ENCODE measurements at regions not wholly inside any gene's neighbourhood (a gene's known extent, or its start where the extent isn't known, plus 50 kb on each side); places are given as distances from the start of the nearest gene placed in this dataset.

DNA sequence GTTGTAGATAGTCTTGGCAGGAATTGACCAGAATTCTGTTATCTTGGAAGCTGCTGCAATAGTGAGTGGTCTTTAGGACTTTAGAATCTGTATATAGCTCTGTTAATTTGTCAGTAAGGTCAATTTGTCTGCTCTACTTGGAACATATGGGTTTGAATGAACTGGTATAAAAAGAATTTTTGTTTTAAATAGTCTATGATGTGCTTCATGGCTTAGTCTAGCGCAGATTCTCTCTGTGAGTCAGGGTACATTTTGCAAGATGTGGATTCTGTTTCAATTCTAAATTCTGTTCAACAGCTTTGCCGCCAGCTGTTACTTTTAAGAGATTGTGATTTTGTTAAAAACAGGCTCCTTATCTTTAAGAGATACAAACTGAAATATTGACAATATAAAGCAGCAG, 135.9 kb upstream of the AGBL1 start:
- no peak for DNase-seq

DNA sequence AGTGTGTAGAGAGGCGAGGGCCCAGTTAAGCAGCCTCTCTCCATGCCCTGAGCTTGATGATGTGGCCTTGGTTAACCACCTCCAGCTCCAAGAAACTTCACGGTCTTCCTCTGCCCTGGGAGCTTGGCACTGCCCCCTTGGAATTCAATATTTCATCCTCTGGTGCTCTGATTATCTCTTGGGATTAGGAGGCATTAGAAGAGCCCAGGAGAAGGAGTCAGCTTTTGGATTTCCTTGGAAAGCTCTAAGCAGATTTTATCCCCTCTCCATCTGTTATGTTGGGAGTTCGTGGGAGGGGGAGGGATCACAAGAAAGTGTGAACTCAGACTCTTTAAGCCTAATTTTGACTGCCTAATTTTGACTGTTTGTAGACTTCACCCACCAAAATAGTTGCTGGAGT, 132.7 kb upstream of the AGBL1 start:
- no peak for DNase-seq

DNA sequence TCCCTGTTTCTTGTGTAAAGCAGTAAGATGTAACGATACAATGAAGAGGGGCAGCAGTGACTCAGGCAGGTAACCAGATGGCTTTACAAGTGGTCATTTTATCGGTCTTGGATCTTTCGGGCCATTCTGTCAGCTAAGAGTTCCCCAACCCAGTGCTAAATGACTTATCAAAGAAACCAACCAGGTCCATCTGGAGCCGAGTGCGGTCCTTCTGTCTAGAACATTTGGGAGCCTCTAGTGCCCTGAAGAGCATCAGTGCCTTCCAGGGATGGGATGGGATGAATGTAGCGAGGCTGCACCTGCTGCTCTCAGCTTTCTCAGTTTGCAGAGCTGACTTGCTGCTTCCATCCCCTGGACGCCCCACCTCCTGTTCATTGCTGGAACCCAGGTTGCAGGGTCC, 131.7 kb upstream of the AGBL1 start:
- DNase-seq, result no peak

DNA sequence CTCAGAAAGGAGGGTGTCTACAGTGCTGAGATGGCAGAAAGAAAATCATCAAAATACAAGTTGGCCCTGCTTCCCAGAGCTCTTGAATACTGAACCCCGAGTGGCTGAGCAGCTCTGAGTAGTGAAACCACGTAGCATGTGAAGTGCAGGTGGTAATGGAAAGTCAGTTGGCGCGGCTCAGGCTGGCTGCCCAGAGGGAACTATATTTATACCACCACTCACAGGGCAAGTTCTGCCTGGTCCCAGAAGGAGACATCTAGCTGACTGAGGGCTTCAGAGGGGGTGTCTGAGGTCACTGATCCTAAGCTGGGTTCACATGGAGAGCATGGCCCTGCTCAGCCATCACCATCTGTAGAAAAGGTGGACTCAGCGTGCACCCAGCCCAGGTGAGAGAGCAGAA, 129.6 kb upstream of the AGBL1 start:
- no peak for DNase-seq

DNA sequence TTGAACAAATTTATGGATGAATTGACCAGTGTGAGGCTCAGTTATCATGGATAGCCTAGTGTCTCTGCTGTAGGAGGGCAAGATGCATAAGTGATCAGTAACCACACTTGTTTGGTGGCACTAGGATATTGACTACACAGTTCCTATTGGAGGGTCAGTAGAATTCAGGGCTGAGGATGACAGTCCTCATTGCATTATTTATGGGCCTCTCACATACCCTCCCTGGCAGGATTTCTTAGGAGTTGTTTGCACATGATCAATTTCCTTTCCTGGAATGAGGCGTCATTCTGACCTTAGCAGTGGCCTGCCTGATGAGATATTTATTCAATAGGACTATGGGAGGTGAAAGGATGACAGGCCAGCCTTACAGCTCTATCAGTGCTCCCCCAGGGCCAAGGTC, 125.1 kb upstream of the AGBL1 start:
- DNase-seq, result no peak

DNA sequence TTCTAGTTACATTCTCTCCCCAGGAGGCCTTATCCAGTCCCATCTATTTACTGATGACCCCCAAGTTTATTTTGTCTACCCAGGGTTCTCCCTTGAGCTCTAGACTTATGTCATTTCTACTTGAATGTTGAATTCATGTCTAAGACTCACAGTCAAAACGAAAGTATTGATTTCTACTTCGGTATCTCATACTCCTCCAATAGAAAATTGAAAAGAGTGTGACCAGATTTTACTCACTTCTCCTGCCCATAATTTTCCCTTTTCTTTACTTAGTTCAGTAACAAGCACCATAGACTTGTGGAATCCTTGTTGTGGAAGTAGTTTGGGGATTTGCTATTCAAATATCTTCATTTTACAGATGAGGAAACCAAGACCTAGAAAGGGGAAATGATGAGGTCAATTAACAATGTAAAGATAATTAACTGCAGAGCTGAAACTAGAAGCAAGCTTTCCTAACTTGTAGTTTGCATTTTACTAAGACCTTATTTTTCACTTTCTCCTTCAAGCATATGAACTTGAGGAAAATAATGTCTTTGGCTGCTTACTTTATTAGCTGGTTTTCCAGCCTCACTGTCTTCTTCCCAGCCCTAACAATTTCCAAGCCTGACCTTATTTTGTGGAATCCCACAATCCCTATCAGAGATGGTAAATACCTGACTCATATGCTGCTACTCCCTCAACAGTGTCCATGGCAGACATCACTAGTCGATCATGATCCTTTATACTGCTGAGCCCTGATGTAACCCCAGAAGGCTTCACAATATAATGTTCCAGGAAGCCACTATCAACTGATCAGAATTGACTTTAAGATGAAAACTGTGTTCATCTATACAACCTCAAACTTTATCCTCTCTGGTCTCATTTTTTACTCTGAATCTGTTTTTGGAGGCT, 123.9 kb upstream of the AGBL1 start:
- DNase-seq, result no peak

DNA sequence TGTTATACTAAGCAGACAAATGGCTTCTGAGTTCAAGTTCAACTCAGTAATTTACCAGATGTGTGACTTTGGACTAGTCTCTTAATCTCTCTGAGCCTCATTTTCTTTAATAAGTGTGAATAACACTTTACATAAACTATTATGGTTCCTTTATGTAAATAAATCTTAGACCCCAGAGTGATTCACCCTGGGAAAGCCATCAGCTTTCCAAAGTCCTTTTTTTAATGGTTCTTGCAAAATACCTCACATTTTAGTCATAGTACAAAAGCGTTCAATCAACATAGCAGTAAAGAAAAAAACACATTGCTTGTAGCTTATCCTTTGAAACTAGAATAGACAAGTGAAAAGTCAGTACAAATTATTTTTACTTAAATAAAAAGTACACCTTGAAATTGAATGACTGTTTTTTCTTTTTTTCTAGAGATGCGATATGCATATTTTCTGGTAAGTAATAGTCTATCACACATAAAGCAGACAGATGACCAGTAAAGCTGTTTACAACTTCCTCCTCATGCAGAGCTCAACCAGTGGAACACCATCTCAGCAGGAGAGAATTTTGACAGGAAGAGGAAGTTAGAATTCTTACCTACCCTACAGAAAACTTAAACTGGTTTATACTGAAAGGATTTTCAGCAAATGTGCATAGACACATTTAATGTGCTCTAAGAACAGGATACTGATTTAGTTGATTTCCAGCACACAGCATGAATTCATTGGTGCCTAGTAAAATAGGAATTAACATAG, 123.0 kb upstream of the AGBL1 start:
- no peak for DNase-seq

DNA sequence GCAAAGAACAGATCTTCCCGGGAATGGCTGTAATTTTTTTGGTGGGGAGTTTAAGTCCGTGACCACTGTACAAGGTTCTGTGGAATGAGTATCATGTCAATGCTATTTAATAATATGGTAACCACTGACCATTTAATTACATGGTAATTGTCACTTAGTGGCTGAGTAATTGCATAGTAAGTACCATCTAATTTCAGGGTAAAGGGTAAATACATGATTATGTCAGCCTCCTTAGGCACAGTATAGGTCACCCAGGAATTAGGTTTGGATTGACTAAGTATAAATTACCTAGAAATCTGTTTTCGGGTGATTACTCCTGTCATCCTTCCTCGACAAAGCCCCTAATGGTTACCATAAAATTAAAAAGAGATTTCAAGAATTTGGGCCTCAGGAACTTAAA, 120.1 kb upstream of the AGBL1 start:
- DNase-seq, result no peak

DNA sequence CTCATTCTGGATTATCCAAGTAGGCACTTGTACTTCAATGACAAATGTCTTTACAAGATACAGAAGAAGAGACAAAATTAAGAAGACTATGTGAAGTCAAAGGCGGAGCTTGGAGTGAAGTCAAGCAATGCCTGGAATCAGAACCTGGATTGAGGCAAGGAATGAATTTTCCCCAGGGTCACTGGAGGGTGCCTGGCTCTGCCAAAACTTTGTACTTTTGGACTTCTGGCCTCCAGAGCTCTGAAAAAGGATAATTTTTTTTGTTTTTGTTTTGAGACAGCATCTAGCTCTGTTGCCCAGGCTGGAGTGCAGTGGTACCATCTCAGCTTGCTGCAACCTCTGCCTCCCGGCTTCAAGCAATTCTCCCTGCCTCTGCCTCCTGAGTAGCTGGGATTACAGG, 119.3 kb upstream of the AGBL1 start:
- DNase-seq, result no peak

DNA sequence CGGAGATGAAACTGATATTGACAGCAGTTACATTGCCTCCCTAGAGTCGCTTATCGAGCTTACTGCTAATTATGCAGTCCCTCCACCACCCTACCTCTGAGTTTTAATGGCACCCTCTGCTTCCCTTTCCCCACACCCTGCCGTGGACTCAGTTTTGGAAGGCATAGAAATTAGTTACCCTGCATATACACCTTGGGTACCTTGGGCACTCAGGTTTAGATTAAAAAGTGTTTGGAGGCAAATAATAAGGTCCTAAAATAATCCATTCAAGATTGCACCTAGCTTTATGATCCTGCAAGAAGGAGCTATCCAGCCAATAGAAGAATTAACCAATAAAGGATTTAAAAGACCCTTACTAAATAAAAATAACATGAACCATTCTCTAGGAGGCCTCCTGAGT, 117.8 kb upstream of the AGBL1 start:
- DNase-seq, result no peak

DNA sequence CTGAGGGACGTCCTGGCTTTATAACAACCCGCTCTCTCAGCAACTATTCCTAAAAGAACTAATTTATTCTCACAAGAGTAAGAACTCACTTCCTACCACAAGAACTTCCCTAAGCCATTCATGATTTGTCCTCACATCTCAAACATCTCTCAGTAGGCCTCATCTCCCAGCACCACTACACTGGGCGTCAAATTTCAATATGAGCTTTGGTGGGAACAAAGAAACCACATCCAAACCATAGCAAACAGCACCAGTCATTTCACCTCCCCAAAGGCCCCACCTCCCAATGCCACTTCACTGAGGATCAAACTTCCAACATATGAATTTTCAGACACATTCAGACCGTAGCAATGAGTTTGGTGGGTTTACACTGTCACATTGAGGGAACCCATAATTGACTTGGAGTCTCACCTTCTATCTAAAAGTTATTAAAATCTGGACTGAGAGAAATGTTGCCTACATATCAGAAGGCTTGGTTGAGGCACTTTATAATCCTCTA, 116.4 kb upstream of the AGBL1 start:
- DNase-seq, result no peak

DNA sequence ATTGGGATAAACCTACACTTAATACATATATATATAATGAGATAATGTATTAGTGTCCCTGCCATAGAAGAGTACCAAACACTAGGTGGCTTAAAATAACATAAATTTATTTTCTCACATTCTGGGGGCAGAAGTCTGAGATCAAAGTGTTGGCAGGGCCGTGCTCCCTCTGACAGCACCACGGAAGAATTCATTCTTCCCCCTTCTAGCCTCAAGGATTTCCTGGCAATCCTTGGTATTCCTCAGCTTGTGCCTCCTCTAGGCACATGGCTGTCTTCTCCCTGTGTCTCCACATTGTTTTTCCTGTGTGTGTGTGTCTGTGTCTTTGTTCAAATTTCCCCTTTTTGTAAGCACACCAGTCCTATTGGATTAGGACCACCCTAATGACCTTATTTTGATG, 115.2 kb upstream of the AGBL1 start:
- DNase-seq, result no peak

DNA sequence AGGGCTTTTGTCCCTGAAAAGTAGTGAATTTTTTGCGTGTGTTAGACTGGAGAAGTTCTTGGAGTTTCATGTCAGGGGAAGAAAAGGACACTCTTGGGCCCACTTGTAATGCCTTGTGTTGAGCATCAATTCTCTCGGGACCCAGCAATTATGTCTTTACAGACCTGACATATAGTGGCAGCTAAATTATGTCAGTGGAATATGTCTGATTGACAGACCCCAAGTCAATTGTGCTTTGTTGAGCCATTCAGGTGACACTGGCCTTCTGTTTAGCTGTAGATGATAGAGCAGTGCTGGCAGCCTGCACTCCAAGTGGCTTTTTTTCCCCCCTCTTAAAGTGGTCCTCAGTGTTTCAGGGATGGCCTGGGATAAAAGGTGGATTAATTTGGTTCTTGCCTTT, 112.1 kb upstream of the AGBL1 start:
- DNase-seq, result no peak

DNA sequence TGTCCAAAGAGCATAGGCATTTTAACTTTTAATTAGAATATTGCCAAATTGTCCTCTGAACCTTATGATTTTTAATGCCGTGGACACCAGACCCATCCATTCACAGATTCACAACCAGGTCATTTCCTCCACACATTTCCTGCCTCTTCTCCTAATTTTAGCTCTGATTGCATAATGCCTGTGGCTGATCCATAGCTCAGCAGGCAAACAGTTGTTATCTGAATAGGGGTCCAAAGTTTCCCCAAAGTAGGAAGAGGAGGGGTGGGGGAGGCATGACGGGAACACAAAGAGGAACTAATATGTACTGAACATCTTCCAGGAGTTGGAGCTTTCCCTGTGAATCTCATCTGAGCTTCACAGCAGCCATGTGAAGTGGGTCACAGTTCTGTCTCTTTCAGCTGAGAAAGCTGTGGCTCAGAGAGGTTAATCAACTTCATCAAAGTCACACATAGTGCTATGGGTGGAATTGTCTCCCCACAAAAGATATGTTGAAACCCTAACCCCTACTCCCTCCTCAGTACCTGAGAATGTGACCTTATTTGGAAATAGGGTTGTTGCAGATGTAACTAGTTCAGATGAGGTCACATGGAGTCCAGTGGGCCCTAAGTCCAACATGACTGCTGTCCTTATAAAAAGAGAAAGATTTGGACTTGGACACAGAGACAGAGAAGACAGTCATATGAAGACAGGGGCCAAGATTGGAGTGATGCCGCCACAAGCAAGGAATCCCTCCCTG, 106.7 kb upstream of the AGBL1 start:
- DNase-seq, result no peak

DNA sequence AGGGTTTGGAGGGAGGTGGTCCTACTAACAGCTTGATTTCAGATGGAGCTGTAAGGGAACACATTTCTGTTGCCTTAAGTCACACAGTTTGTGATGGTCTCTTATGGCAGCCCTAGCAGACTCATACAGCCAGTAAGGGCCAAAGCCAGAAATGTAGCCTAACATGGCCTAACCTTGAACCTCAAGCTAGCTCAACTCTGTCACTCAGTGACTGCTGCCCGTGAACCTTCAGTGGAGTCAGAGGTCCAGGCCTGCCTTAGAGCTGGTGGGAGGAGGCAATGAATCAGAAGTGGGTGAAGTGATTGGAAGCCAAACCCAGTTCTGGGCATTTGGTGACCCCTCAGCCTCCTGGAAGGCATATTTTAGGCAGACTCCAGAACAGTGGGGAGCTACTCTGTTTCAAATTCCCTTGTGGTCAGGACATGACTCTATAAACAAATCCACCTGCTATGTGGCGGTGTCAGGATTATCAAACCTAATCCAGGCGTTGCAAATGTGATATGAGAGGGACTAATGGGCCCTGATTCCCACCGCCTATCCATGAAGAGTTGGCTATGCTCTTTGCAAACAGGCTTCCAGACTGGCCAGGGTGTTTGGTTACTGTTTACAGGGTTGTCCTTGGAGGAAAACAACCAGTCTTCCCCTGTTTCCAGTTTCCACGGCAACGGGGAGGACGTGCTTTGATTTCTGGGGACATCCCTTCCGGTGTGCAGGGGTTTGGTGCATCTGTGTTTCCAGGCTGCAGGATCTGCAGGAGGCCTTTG, 105.9 kb upstream of the AGBL1 start:
- no peak for DNase-seq

DNA sequence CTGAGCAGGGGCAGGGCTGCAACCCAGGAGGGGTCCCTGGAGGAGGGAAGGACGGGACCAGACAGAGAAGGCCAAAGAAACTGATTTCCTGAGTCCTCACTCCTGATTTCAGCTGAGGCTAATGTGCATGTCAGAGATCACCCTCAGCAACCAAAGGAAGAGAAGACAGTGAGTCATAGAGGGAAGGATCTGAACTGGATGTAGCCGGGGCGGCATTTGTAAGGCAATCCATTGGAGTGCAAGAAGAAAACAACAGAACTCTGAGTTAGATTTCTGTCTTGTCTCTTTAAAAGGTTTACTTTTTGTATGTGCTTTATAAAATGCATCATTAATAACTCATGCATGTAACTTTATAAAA, 105.3 kb upstream of the AGBL1 start:
- no peak for DNase-seq

DNA sequence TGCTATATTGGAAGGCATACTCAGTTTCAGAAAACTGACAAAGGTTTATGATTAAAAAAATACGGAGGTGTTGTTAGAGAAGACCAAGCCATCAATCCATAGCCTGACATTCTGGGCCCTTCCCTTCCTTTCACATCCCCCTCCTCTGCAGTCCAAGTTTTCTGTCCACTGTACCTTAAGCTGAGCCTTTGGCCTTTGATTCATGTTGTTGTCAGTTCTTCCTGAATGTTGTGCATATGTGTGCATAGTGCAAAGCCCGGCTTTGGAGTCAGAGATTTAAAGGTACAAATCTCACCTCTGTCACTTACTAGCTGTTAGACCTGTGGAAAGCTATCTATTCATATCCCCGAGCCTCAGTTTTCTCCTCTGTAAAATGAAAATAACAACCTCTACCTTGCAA, 104.9 kb upstream of the AGBL1 start:
- no peak for DNase-seq

DNA sequence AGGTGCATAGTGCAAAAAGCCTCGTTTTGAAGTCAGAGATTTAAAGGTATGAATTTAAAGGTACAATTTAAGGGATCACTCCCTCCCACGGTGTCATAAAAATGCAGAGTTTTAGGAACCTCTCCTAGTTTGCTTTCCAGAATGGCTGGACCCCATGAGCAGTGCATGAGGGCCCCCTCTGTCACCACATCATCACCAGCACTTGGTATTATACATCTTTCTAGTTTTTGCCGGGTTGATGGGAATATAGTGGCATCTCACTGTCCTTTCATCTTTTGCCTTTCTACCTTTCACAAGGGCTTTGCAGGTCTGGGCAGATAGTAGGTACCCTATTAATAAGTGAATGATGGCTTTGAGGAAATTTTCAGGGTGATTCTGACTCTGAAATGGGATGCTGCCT, 103.6 kb upstream of the AGBL1 start:
- no peak for DNase-seq

DNA sequence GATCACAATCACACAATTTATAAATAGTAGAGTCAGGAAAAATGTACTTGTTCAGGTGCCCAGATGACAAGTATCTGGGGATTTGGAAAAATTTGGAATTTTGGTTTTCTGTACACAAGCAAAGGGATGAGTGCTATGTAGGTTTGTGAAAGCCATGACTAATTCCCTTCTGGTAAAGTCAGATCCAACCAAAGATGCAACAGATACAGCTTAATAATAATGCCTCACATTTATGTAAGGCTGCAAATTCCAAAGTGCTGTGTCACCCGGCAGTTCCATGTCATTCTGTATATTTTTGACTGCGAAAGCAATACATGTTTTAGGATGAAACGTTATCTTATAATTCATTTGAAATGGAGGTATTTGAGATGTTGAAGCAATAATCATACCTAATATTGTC, 102.7 kb upstream of the AGBL1 start:
- no peak for DNase-seq

DNA sequence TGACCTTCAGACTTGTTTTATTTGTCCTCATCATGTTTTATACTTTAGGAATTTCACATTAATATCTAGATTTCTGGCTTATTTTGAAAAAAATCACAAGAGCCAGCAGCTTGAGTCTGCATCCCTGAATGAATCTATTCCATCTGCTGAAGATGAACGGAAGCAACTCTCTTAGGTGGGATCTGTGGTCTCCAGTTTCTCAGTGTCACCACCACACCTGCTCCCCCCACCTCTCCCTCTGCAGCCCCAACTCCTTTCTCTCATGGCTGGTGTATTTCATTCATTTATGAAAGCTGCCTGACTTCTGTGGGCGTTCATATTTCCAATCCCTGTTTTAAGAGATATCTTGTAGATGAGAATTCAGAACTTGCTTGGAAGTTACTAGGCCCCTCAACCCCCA, 102.1 kb upstream of the AGBL1 start:
- no peak for DNase-seq

DNA sequence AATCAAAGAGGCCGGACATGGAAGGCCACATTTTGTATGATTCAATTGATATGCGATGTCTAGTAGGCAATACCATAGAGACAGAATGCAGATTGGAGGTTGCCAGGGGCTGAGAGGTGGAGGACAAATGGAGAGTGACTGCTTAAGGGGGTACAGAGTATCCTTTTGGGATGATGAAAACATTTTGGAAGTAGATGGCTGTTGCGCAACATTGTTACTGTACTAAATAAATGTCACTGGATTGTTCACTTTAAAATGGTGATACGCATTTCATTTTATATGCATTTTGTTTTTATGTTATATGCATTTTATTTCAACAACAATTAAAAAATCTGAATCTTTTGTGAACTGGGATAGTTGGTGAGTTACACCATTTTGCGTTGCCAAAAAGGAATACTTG, 99.7 kb upstream of the AGBL1 start:
- DNase-seq, result no peak

DNA sequence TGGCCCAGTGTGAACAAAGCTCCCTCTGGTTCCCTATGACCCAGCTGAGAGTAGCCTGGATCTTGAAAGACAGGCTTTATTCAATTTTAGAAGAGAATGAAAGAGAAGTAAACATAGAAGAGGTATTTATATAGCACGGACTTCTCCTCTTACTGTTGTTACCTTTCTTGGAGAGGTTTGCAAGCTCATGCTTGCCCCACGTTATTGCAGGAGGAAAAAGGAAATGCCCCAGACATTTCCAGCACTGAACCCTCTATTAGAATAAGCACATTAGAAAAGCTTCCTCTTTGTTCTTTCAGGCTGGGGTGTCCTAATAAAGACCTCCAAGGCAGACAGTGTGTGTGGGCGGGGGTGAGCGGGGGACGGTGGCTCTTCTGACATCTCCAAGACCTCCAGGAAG, 98.7 kb upstream of the AGBL1 start:
- DNase-seq, result no peak

DNA sequence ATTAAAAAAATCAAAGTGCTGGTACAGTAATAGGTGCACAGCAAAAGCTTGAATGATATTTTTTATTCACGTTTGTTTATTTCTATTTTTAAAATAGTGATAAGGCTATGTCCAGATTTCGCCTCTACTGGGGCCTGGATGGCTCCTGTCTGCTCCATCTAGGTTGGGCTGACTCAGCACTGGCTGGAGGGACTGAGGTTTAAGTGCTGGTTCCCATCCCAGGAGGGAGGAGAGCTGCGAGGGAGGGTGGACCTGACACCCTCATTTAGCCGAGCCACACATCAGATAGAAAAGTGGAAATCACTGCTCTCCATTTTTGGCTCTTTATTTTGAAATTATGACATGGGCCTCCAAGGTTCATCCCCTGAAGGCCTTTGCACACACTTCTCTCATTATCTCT, 95.4 kb upstream of the AGBL1 start:
- no peak for DNase-seq

All from CD4-positive, alpha-beta T cell treated with Interleukin-17A for 4 hours (primary cell).